ENCODE measurements at regions not wholly inside any gene's neighbourhood (a gene's known extent, or its start where the extent isn't known, plus 50 kb on each side); places are given as distances from the start of the nearest gene placed in this dataset.

DNA sequence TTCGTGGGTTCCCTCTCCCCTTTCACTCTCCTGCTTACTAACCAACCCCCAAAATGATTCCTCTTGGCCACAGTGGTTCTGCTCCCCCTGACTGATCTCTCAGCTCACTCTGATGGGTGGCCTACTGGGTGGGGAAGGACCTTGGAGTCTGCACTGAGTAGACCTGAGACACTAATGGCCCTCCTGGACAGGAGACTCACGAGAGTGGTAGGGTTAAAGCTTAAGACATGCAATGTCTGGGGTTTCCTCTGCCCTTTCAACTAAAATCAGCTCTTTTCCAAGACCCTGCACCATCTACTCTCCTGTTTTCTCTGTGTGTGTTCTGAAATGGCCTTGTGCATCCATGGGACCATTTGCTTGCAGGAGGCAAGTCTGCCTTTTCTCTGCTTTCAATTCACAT lies 631.4 kb downstream of the ACTR3B start:
- TF ChIP-seq, protein P1, sequence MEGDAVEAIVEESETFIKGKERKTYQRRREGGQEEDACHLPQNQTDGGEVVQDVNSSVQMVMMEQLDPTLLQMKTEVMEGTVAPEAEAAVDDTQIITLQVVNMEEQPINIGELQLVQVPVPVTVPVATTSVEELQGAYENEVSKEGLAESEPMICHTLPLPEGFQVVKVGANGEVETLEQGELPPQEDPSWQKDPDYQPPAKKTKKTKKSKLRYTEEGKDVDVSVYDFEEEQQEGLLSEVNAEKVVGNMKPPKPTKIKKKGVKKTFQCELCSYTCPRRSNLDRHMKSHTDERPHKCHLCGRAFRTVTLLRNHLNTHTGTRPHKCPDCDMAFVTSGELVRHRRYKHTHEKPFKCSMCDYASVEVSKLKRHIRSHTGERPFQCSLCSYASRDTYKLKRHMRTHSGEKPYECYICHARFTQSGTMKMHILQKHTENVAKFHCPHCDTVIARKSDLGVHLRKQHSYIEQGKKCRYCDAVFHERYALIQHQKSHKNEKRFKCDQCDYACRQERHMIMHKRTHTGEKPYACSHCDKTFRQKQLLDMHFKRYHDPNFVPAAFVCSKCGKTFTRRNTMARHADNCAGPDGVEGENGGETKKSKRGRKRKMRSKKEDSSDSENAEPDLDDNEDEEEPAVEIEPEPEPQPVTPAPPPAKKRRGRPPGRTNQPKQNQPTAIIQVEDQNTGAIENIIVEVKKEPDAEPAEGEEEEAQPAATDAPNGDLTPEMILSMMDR (IDR thresholded peaks at IDR 0.05), result no peak
- TF ChIP-seq POLR2A (IDR thresholded peaks at IDR 0.05), result no peak
